H1 (cell line): ENCODE measurements at regions not wholly inside any gene's neighbourhood (a gene's known extent, or its start where the extent isn't known, plus 50 kb on each side); places are given as distances from the start of the nearest gene placed in this dataset.
"Not testable (repeated sequence)": the region's sequence is repeated elsewhere in the genome, so short reads cannot be mapped to it uniquely, and the experiment has no call there.

ENCODE experiments used
- CTCF ChIA-PET: fragments of 300-600 bp; sonication (Branson Sonifier 250); formaldehyde crosslinking; loops from one replicate; lab custom pipeline; 2021; ENCODE audit not compliant: partially characterized antibody; lab: Charles Lee
- POLR2A ChIA-PET: fragments of 300-600 bp; sonication (Branson Sonifier 250); formaldehyde crosslinking; loops from one replicate; lab custom pipeline; 2021; ENCODE audit warnings: inconsistent platforms; ENCODE audit not compliant: partially characterized antibody; lab: Charles Lee
- DNase-seq, 2 experiments: peaks; one replicate each; pipeline versions ENCODE4 v3.0.0 to v3.0.0-alpha.2; 2010 to 2022; ENCODE audit warnings: low spot score in 2 of 2, low read depth in 1 of 2, mixed read lengths in 1 of 2
- FAIRE-seq: peaks from 2 replicates; lab custom pipeline; 2011; peaks lifted over from hg19 to GRCh38; lab: Jason Lieb, UNC
- H2AFZ ChIP-seq: 2 replicates; pipeline ENCODE4 v1.8.1; 2012; ENCODE audit warnings: low read length, inconsistent platforms
- H2AK5ac ChIP-seq: 2 replicates; pipeline ENCODE4 v1.6.1; 2013; ENCODE audit warnings: low read depth, low read length
- H2BK120ac ChIP-seq: replicated peaks from 2 replicates; pipeline ENCODE3; 2013; ENCODE audit warnings: low read depth, low read length, inconsistent platforms
- H2BK12ac ChIP-seq: 2 replicates; pipeline ENCODE4 v1.6.1; 2013; ENCODE audit warnings: low read depth, low read length
- H2BK15ac ChIP-seq: 2 replicates; pipeline ENCODE4 v1.6.1; 2013; ENCODE audit warnings: low read length
- H2BK20ac ChIP-seq: 2 replicates; pipeline ENCODE4 v1.6.1; 2013; ENCODE audit warnings: low read length
- H2BK5ac ChIP-seq: 2 replicates; pipeline ENCODE4 v1.6.1; 2013; ENCODE audit warnings: low read depth, low read length
- H3K14ac ChIP-seq: 2 replicates; pipeline ENCODE4 v1.6.1; 2013; ENCODE audit warnings: inconsistent platforms; ENCODE audit not compliant: insufficient read length
- H3K18ac ChIP-seq: 2 replicates; pipeline ENCODE4 v1.6.1; 2013; ENCODE audit warnings: low read length; ENCODE audit errors: extremely low read depth
- H3K23ac ChIP-seq: 2 replicates; pipeline ENCODE4 v1.6.1; 2013; ENCODE audit warnings: inconsistent platforms; ENCODE audit not compliant: insufficient read length
- H3K23me2 ChIP-seq: 2 replicates; pipeline ENCODE4 v1.6.1; 2013; ENCODE audit warnings: low read depth, low read length
- H3K27ac ChIP-seq: 2 replicates; pipeline ENCODE4 v1.6.1; 2011; ENCODE audit warnings: low read depth, low read length, inconsistent platforms
- H3K27me3 ChIP-seq, 4 experiments: replicated peaks in 1 of 4; 1 replicate in 1 of 4; 2 replicates in 3 of 4; pipeline versions ENCODE4 v1.6.1 to v1.8.1; 2011 to 2013; ENCODE audit warnings: low read length in 3 of 4, mild to moderate bottlenecking in 3 of 4, inconsistent platforms in 2 of 4, mixed read lengths in 2 of 4, moderate library complexity in 1 of 4; ENCODE audit not compliant: control insufficient read depth in 3 of 4, insufficient read depth in 3 of 4; ENCODE audit errors: extremely low read depth in 1 of 4
- H3K36me3 ChIP-seq, 4 experiments: 2 replicates each; pipeline versions ENCODE4 v1.6.1 to v1.8.1; 2011 to 2013; ENCODE audit warnings: mild to moderate bottlenecking in 4 of 4, low read length in 3 of 4, moderate library complexity in 2 of 4, control low read depth in 1 of 4, inconsistent platforms in 1 of 4; ENCODE audit not compliant: insufficient read depth in 4 of 4, control insufficient read depth in 2 of 4
- H3K4ac ChIP-seq: replicated peaks from 2 replicates; pipeline ENCODE3; 2013; ENCODE audit warnings: low read length, low read depth, mixed read lengths, inconsistent platforms; ENCODE audit not compliant: insufficient read length
- H3K4me1 ChIP-seq, 4 experiments: replicated peaks in 1 of 4; 1 replicate in 1 of 4; 2 replicates in 3 of 4; pipeline versions ENCODE4 v1.6.1 to v1.8.1; 2011 to 2013; ENCODE audit warnings: low read length in 3 of 4, inconsistent platforms in 2 of 4, mixed read lengths in 1 of 4; ENCODE audit not compliant: insufficient read depth in 4 of 4, control insufficient read depth in 3 of 4
- H3K4me2 ChIP-seq, 2 experiments: 2 replicates each; pipeline versions ENCODE4 v1.6.1 to v1.8.1; 2011 to 2013; ENCODE audit warnings: low read depth in 2 of 2, low read length in 2 of 2, control low read depth in 1 of 2, inconsistent platforms in 1 of 2, mild to moderate bottlenecking in 1 of 2; ENCODE audit not compliant: insufficient read depth in 1 of 2
- H3K4me3 ChIP-seq, 4 experiments: fragments of 200-600, 300-600 bp in 1 of 4; sonication (generic), shearing (Covaris generic), sonication (Bioruptor Twin) in 1 of 4; 2 replicates each; pipeline versions ENCODE4 v1.5.1 to v1.8.1; 2011 to 2016; ENCODE audit warnings: low read length in 4 of 4, low read depth in 3 of 4, control low read depth in 2 of 4, inconsistent platforms in 2 of 4, mild to moderate bottlenecking in 2 of 4, mixed read lengths in 1 of 4, moderate library complexity in 1 of 4; ENCODE audit not compliant: insufficient read depth in 2 of 4; ENCODE audit errors: extremely low read depth in 1 of 4
- H3K56ac ChIP-seq: replicated peaks from 2 replicates; pipeline ENCODE3; 2013; ENCODE audit warnings: low read depth, mild to moderate bottlenecking, mixed read lengths, low read length, inconsistent platforms; ENCODE audit not compliant: insufficient read length
- H3K79me1 ChIP-seq: 2 replicates; pipeline ENCODE4 v1.6.1; 2013; ENCODE audit warnings: low read depth, low read length, control low read depth
- H3K79me2 ChIP-seq, 2 experiments: 2 replicates each; pipeline versions ENCODE4 v1.6.1 to v1.8.1; 2012 to 2013; ENCODE audit warnings: low read length in 2 of 2, mild to moderate bottlenecking in 2 of 2, inconsistent platforms in 1 of 2; ENCODE audit not compliant: insufficient read depth in 2 of 2, control insufficient read depth in 1 of 2
- H3K9ac ChIP-seq, 4 experiments: replicated peaks in 1 of 4; 1 replicate in 1 of 4; 2 replicates in 3 of 4; pipeline versions ENCODE4 v1.6.1 to v1.8.1; 2011 to 2013; ENCODE audit warnings: low read depth in 3 of 4, low read length in 3 of 4, control low read depth in 2 of 4, mild to moderate bottlenecking in 2 of 4, moderate library complexity in 2 of 4, inconsistent platforms in 1 of 4; ENCODE audit errors: extremely low read depth in 1 of 4
- H3K9me3 ChIP-seq, 2 experiments: 2 replicates each; pipeline versions ENCODE4 v1.6.1 to v1.8.1; 2012 to 2013; ENCODE audit warnings: mild to moderate bottlenecking in 2 of 2, moderate library complexity in 2 of 2, control low read depth in 1 of 2, inconsistent platforms in 1 of 2, low read depth in 1 of 2, low read length in 1 of 2, mixed read lengths in 1 of 2; ENCODE audit not compliant: insufficient read depth in 2 of 2
- H4K20me1 ChIP-seq, 2 experiments: replicated peaks in 1 of 2; 2 replicates each; pipeline versions ENCODE3 to v1.8.1; 2011 to 2013; ENCODE audit warnings: inconsistent platforms in 2 of 2, low read length in 2 of 2, mild to moderate bottlenecking in 1 of 2; ENCODE audit not compliant: insufficient read depth in 2 of 2, control insufficient read depth in 1 of 2
- H4K5ac ChIP-seq: 2 replicates; pipeline ENCODE4 v1.6.1; 2013; ENCODE audit warnings: low read length, low read depth, mixed read lengths, inconsistent platforms; ENCODE audit not compliant: insufficient read length
- H4K8ac ChIP-seq: 2 replicates; pipeline ENCODE4 v1.8.0; 2013; ENCODE audit warnings: mild to moderate bottlenecking, moderate library complexity, low read length, inconsistent platforms; ENCODE audit not compliant: insufficient read depth; ENCODE audit errors: extremely low read depth
- H4K91ac ChIP-seq: replicated peaks from 2 replicates; pipeline ENCODE3; 2013; ENCODE audit warnings: low read length, mixed read lengths, inconsistent platforms; ENCODE audit not compliant: insufficient read length
- ATF3 ChIP-seq: IDR thresholded peaks from 2 replicates; pipeline ENCODE4 v1.6.1; 2011; ENCODE audit warnings: low read depth, mild to moderate bottlenecking, low read length; ENCODE audit not compliant: insufficient read depth
- WGBS, 2 experiments: shearing (Covaris generic) in 1 of 2; methylation state at CpG; one replicate each; pipeline versions ENCODE4 v1.1.6 to v1.1.7; 2013 to 2015; ENCODE audit warnings: low lambda C conversion rate in 2 of 2, mixed read lengths in 2 of 2, inconsistent platforms in 1 of 2, low coverage in 1 of 2, missing lambda C conversion rate in 1 of 2; ENCODE audit not compliant: insufficient replicate concordance in 2 of 2, insufficient coverage in 1 of 2, insufficient read length in 1 of 2; ENCODE audit errors: extremely low coverage in 1 of 2, missing lambda C conversion rate in 1 of 2; 5-methylcytosine and 5-hydroxymethylcytosine counted together

- TF ChIP-seq ATF3: no peak
Measured at GRCh38 chr14:35193161-35193560, 70.8 kb downstream of the PRORP start (continued).

GRCh38 chr14:35194183-35194582 lies 71.8 kb downstream of the PRORP start:
- H2BK12ac ChIP-seq, H3K9ac ChIP-seq, H4K91ac ChIP-seq, POLR2A ChIA-PET, H3K79me1 ChIP-seq, CTCF ChIA-PET, H3K18ac ChIP-seq, H3K56ac ChIP-seq, H4K8ac ChIP-seq, H3K9me3 ChIP-seq, H2BK15ac ChIP-seq, H3K27me3 ChIP-seq, H2BK5ac ChIP-seq, H2BK120ac ChIP-seq, H2AK5ac ChIP-seq, H3K36me3 ChIP-seq, H2BK20ac ChIP-seq, H3K14ac ChIP-seq, H3K4me3 ChIP-seq, FAIRE-seq, H3K4me1 ChIP-seq, H2AFZ ChIP-seq, H3K27ac ChIP-seq, H3K79me2 ChIP-seq, H3K23me2 ChIP-seq, H3K23ac ChIP-seq, H4K5ac ChIP-seq, DNase-seq, H4K20me1 ChIP-seq, H3K4me2 ChIP-seq, H3K4ac ChIP-seq: not testable (repeated sequence)
- 92% methylated on average over 1 of the region's 1 CpG; no CpG with 5 or more reads in 1 of the 2 experiments for WGBS, 2 experiments
